Testis (tissue), 2 donors: ENCODE measurements at regions not wholly inside any gene's neighbourhood (a gene's known extent, or its start where the extent isn't known, plus 50 kb on each side); places are given as distances from the start of the nearest gene placed in this dataset.

ENCODE experiments used
- DNase-seq: peaks from one replicate; pipeline ENCODE4 v3.0.0-alpha.2; 2019
- H3K27ac ChIP-seq, 2 donors: fragments of 200-600 bp; sonication (generic); one replicate each; pipeline ENCODE4 v1.5.1; 2019
- H3K27me3 ChIP-seq: fragments of 200-600 bp; sonication (generic); one replicate; pipeline ENCODE4 v1.5.1; 2019
- H3K36me3 ChIP-seq: fragments of 200-600 bp; sonication (generic); one replicate; pipeline ENCODE4 v1.5.1; 2017; ENCODE audit warnings: low read depth; ENCODE audit errors: missing control alignments
- H3K4me1 ChIP-seq: fragments of 200-600 bp; sonication (generic); one replicate; pipeline ENCODE4 v1.5.1; 2019
- H3K4me3 ChIP-seq, 2 donors: fragments of 200-600 bp; sonication (generic); one replicate each; pipeline ENCODE4 v1.5.1; 2017 to 2019
- H3K9me3 ChIP-seq: fragments of 200-600 bp; sonication (generic); one replicate; pipeline ENCODE4 v1.5.1; 2017
- CTCF ChIP-seq, 3 experiments: fragments of 450-650 bp in 2 of 3; fragments of 200-600 bp in 1 of 3; sonication (generic) in 1 of 3; IDR thresholded peaks; one replicate each; pipeline ENCODE4 v1.5.1; 2016 to 2019; ENCODE audit warnings: antibody characterized with exemption in 3 of 3, mild to moderate bottlenecking in 2 of 3, moderate library complexity in 1 of 3
- POLR2A ChIP-seq: fragments of 450-650 bp; IDR thresholded peaks from one replicate; pipeline ENCODE4 v1.6.1; 2017; ENCODE audit warnings: antibody characterized with exemption, mild to moderate bottlenecking, moderate library complexity
- WGBS, 2 donors: methylation state at CpG; one replicate each; pipeline ENCODE4 v1.1.5; 2018; 5-methylcytosine and 5-hydroxymethylcytosine counted together
- intact Hi-C: fragments of 100-400 bp; cut with DNase I; formaldehyde crosslinking; loops from one replicate; pipeline ENCODE4 v1.15.1; 2023; ENCODE audit warnings: low total_unique reads

- H3K27ac ChIP-seq: no peak overlapping the region
- no peaks in the 10 kb centered on the region for H3K36me3 ChIP-seq
- 84 to 89% methylated on average over 8 of the region's 8 CpGs for WGBS, 2 donors
- TF ChIP-seq CTCF (IDR thresholded peaks at IDR 0.05): no peak
- no peak for TF ChIP-seq POLR2A
- peaks cover 9% of the 10 kb centered on the region for H3K4me1 ChIP-seq
- no peaks in the 10 kb centered on the region for H3K27me3 ChIP-seq
- H3K4me3 ChIP-seq: no peak overlapping the region
- no peaks in the 10 kb centered on the region for H3K9me3 ChIP-seq
- intact Hi-C loops: no loop called here
- no peak for DNase-seq
Observed at GRCh38 chr4:152107736-152108500, 347.1 kb upstream of the GATB start.

DNA sequence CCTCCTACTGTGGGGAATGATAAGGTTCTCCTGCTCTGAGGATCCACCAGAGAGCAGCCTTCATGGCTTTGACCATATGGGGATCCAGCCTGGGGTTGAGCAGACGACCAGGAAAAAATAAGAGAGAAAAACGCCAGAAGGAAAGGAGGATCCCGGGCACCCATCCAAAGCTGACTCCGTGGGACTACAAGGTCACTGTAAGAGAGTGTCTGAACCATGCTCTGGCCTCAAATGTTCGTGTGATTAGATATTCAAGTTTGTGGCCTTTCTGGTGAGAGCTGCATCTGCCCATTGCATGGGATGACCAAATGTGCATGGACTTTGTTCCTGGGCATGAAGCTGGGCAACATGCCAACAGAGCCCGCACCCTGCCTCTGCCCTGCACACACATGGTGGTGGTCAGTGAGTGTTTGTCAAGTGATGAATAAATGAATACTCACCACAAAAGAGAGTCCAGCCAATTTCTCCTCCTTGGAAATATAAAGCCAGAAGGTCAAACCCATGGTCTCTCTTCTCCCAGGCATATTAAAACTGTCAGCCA, 346.0 kb upstream of the GATB start:
- H3K4me1 ChIP-seq: peaks cover 9% of the 10 kb centered on the region
- peak; percentile 79 for DNase-seq
- H3K27ac ChIP-seq: no peak overlapping the region
- H3K27me3 ChIP-seq: no peaks in the 10 kb centered on the region
- no peaks in the 10 kb centered on the region for H3K36me3 ChIP-seq
- H3K9me3 ChIP-seq: no peaks in the 10 kb centered on the region
- 20 to 44% methylated on average over 6 of the region's 6 CpGs for WGBS, 2 donors
- TF ChIP-seq POLR2A (no peak), CTCF (IDR thresholded peaks at IDR 0.05) (no peak)
- intact Hi-C loops: no loop called here
- H3K4me3 ChIP-seq: no peak overlapping the region

GRCh38 chr4:152106113-152106763, 345.4 kb upstream of the GATB start:
- DNase-seq: peak; percentile 51
- H3K4me1 ChIP-seq: peaks cover 9% of the 10 kb centered on the region
- no peak overlapping the region for H3K27ac ChIP-seq
- TF ChIP-seq CTCF (IDR thresholded peaks at IDR 0.05) (no peak), POLR2A (no peak)
- no peaks in the 10 kb centered on the region for H3K9me3 ChIP-seq
- no peaks in the 10 kb centered on the region for H3K27me3 ChIP-seq
- intact Hi-C loops: no loop called here
- no peak overlapping the region for H3K4me3 ChIP-seq
- WGBS, 2 donors: 45 to 65% methylated on average over 6 of the region's 6 CpGs
- no peaks in the 10 kb centered on the region for H3K36me3 ChIP-seq

- Histone ChIP-seq H3K9me3 (no peaks in the 10 kb centered on the region), H3K4me3 (no peak overlapping the region), H3K27ac (no peak overlapping the region), H3K27me3 (no peaks in the 10 kb centered on the region), H3K36me3 (no peaks in the 10 kb centered on the region), H3K4me1 (peaks cover 9% of the 10 kb centered on the region)
- 43 to 62% methylated on average over 9 of the region's 9 CpGs for WGBS, 2 donors
- TF ChIP-seq POLR2A (no peak), CTCF (IDR thresholded peaks at IDR 0.05) (no peak)
- intact Hi-C loops: no loop called here
- no peak for DNase-seq
Observed at GRCh38 chr4:152104901-152105357, 344.1 kb upstream of the GATB start.
